NB4 (cell line): ENCODE measurements at regions not wholly inside any gene's neighbourhood (a gene's known extent, or its start where the extent isn't known, plus 50 kb on each side); places are given as distances from the start of the nearest gene placed in this dataset.

Experiments
- MYC ChIP-seq: IDR thresholded peaks from 2 replicates; pipeline ENCODE4 v1.6.1; 2011; ENCODE audit warnings: low read depth, low read length
- POLR2A ChIP-seq: IDR thresholded peaks from 2 replicates; pipeline ENCODE4 v1.6.1; 2011; ENCODE audit warnings: mild to moderate bottlenecking; ENCODE audit not compliant: insufficient read length; ENCODE audit errors: extremely low read depth
- TF ChIP-seq, protein P1 (sequence below): IDR thresholded peaks from one replicate; pipeline ENCODE4 v1.5.1; 2012; ENCODE audit warnings: low read depth, low read length
- TF ChIP-seq, protein P2 (sequence below): IDR thresholded peaks from 2 replicates; pipeline ENCODE4 v1.6.1; 2011; ENCODE audit warnings: low read depth, low read length

DNA sequence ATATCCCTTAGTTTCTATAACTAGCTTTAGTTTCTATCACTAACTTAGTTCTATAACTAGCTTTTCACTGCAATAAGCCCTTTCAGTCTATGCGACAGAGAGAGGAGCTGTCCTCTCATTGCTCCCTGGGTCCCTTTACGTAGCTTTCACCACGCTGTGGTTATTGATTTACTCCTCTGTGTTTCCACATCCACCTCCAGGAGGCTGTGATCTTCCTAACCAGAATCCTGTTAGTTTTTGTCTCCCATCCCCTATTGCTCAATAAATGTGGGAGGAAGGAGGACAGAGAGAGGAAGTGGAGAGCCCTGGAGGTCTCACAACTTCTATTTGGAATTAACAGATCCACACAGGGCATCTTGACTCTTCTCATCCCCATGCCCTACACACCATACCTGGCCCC lies 1036.1 kb downstream of the MCTP2 start:
- TF ChIP-seq, protein P1, sequence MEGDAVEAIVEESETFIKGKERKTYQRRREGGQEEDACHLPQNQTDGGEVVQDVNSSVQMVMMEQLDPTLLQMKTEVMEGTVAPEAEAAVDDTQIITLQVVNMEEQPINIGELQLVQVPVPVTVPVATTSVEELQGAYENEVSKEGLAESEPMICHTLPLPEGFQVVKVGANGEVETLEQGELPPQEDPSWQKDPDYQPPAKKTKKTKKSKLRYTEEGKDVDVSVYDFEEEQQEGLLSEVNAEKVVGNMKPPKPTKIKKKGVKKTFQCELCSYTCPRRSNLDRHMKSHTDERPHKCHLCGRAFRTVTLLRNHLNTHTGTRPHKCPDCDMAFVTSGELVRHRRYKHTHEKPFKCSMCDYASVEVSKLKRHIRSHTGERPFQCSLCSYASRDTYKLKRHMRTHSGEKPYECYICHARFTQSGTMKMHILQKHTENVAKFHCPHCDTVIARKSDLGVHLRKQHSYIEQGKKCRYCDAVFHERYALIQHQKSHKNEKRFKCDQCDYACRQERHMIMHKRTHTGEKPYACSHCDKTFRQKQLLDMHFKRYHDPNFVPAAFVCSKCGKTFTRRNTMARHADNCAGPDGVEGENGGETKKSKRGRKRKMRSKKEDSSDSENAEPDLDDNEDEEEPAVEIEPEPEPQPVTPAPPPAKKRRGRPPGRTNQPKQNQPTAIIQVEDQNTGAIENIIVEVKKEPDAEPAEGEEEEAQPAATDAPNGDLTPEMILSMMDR, result no peak
- TF ChIP-seq POLR2A (no peak), MYC (no peak)
- TF ChIP-seq, protein P2, sequence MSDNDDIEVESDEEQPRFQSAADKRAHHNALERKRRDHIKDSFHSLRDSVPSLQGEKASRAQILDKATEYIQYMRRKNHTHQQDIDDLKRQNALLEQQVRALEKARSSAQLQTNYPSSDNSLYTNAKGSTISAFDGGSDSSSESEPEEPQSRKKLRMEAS, result no peak
